ENCODE measurements at regions not wholly inside any gene's neighbourhood (a gene's known extent, or its start where the extent isn't known, plus 50 kb on each side); places are given as distances from the start of the nearest gene placed in this dataset.

- Histone ChIP-seq H3K9me3 (ENCODE audit: control insufficient read depth in 1 of 2, insufficient read depth in 1 of 2, low read depth in 1 of 2, low read length in 2 of 2) (no peaks in the 10 kb centered on the region), H3K4me1 (ENCODE audit: control insufficient read depth in 1 of 2, insufficient read depth in 2 of 2, low read length in 2 of 2) (no peaks in the 10 kb centered on the region), H3K79me2 (ENCODE audit: insufficient read depth, low read length) (no peaks in the 10 kb centered on the region), H3K27me3 (ENCODE audit: insufficient read depth, low read length) (peaks cover 3% of the 10 kb centered on the region; the same call in 1 of the 2 replicates), H3K36me3 (ENCODE audit: control insufficient read depth in 1 of 2, insufficient read depth in 2 of 2, low read length in 2 of 2) (no peaks in the 10 kb centered on the region), H3K27ac (ENCODE audit: low read depth, low read length) (no peak overlapping the region), H3K9ac (ENCODE audit: low read length) (no peak overlapping the region), H3K4me2 (ENCODE audit: low read length) (no peak overlapping the region), H3K4me3 (replicated peaks in 1 of 2; ENCODE audit: low read depth in 1 of 2, low read length in 2 of 2) (no peak overlapping the region), H3K9me2 (ENCODE audit: insufficient read depth) (no peaks in the 10 kb centered on the region), H2AFZ (ENCODE audit: low read depth, low read length, poor library complexity, severe bottlenecking) (no peak overlapping the region), H4K20me1 (ENCODE audit: insufficient read depth) (no peaks in the 10 kb centered on the region)
- no peak for DNase-seq (ENCODE audit: low read depth, low spot score)
- no TSS peak for BruUV-seq (replicated peaks)
- ChIA-PET CTCF (interaction anchor here (0.6 kb wide), 1 partner anchor 9 kb away, joined by 3 read pairs; no protein-coding TSS in a partner anchor), RAD21 (ENCODE audit: low non-redundant PET in 1 of 2, low total read pairs in 2 of 2, uncharacterized antibody in 2 of 2, unreplicated experiment in 2 of 2) (no interaction called here), POLR2A (no interaction called here)
- TF ChIP-seq SP1 (IDR thresholded peaks at IDR 0.05; ENCODE audit: low read depth) (no peak), CBX3 (IDR thresholded peaks at IDR 0.05; ENCODE audit: low read depth) (no peak), JUND (IDR thresholded peaks at IDR 0.05) (no peak), YY1 (IDR thresholded peaks at IDR 0.05; ENCODE audit: extremely low read depth, insufficient replicate concordance, low read depth, low read length) (no peak), POLR2AphosphoS5 (IDR thresholded peaks at IDR 0.05; ENCODE audit: low read depth, low read length) (no peak), SIN3A (IDR thresholded peaks at IDR 0.05; ENCODE audit: low read depth) (no peak), ZNF274 (IDR thresholded peaks at IDR 0.05; ENCODE audit: low read depth, low read length) (no peak), ZBTB33 (IDR thresholded peaks at IDR 0.05; ENCODE audit: extremely low read depth, insufficient replicate concordance, low read length) (no peak), EZH2 (IDR thresholded peaks at IDR 0.05) (no peak), ELF1 (IDR thresholded peaks at IDR 0.05; ENCODE audit: borderline replicate concordance, low read depth) (no peak), SRF (IDR thresholded peaks at IDR 0.05; ENCODE audit: low read depth) (no peak), ATF3 (IDR thresholded peaks at IDR 0.05) (no peak)
- TF ChIP-seq, protein P1, sequence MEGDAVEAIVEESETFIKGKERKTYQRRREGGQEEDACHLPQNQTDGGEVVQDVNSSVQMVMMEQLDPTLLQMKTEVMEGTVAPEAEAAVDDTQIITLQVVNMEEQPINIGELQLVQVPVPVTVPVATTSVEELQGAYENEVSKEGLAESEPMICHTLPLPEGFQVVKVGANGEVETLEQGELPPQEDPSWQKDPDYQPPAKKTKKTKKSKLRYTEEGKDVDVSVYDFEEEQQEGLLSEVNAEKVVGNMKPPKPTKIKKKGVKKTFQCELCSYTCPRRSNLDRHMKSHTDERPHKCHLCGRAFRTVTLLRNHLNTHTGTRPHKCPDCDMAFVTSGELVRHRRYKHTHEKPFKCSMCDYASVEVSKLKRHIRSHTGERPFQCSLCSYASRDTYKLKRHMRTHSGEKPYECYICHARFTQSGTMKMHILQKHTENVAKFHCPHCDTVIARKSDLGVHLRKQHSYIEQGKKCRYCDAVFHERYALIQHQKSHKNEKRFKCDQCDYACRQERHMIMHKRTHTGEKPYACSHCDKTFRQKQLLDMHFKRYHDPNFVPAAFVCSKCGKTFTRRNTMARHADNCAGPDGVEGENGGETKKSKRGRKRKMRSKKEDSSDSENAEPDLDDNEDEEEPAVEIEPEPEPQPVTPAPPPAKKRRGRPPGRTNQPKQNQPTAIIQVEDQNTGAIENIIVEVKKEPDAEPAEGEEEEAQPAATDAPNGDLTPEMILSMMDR (IDR thresholded peaks at IDR 0.05 in 2 of 3, conservative IDR thresholded peaks at IDR 0.05 in 1 of 3; ENCODE audit: borderline replicate concordance in 1 of 3, insufficient read depth in 1 of 3, low read depth in 2 of 3, low read length in 2 of 3): no peak
- TF ChIP-seq, protein P2, sequence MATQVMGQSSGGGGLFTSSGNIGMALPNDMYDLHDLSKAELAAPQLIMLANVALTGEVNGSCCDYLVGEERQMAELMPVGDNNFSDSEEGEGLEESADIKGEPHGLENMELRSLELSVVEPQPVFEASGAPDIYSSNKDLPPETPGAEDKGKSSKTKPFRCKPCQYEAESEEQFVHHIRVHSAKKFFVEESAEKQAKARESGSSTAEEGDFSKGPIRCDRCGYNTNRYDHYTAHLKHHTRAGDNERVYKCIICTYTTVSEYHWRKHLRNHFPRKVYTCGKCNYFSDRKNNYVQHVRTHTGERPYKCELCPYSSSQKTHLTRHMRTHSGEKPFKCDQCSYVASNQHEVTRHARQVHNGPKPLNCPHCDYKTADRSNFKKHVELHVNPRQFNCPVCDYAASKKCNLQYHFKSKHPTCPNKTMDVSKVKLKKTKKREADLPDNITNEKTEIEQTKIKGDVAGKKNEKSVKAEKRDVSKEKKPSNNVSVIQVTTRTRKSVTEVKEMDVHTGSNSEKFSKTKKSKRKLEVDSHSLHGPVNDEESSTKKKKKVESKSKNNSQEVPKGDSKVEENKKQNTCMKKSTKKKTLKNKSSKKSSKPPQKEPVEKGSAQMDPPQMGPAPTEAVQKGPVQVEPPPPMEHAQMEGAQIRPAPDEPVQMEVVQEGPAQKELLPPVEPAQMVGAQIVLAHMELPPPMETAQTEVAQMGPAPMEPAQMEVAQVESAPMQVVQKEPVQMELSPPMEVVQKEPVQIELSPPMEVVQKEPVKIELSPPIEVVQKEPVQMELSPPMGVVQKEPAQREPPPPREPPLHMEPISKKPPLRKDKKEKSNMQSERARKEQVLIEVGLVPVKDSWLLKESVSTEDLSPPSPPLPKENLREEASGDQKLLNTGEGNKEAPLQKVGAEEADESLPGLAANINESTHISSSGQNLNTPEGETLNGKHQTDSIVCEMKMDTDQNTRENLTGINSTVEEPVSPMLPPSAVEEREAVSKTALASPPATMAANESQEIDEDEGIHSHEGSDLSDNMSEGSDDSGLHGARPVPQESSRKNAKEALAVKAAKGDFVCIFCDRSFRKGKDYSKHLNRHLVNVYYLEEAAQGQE (IDR thresholded peaks at IDR 0.05; ENCODE audit: low read depth): no peak
- intact Hi-C loops (cut with micrococcal nuclease): no loop called here
- no peak for ATAC-seq
Measured at GRCh38 chr16:49930841-49931240, 74.9 kb upstream of the ZNF423 start.

Measured in HCT116 (cell line).